ENCODE measurements at regions not wholly inside any gene's neighbourhood (a gene's known extent, or its start where the extent isn't known, plus 50 kb on each side); places are given as distances from the start of the nearest gene placed in this dataset.

DNA sequence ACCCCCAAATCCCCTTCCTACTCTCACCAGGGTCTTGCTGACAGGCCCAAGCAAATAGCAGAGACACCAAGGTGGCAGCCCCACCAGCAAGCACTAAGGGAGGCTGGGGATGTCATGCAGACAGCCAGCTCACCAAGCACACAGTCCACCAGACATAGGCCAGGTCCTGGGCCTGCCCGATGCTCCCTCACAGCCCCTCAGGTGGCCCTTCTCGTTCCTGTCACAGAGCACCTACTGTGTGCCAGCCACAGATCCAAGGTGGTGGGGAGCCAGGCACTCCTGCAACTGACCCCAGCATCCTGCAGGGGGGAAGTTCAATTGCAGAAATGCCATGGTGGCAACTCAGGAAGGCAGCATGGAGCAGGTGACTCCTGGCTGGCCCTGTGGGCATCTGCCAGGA is 60.5 kb upstream of the PNMA1 start:
- DNase-seq (ENCODE audit: low read depth, low spot score), result no peak
- H3K4me3 Mint-ChIP-seq, result no peak overlapping the region
- H3K27me3 Mint-ChIP-seq (ENCODE audit: low read depth), result no peaks in the 10 kb centered on the region
- H3K36me3 Mint-ChIP-seq (ENCODE audit: low read depth), result no peaks in the 10 kb centered on the region
- H3K9me3 Mint-ChIP-seq, result no peaks in the 10 kb centered on the region
- no peak overlapping the region for H3K27ac Mint-ChIP-seq (ENCODE audit: unreplicated experiment)
- peaks cover 31% of the 10 kb centered on the region for H3K4me1 Mint-ChIP-seq
- TF ChIP-seq CTCF (conservative IDR thresholded peaks at IDR 0.05), result no peak

- Mint-ChIP-seq H3K27me3 (ENCODE audit: low read depth) (no peaks in the 10 kb centered on the region), H3K36me3 (ENCODE audit: low read depth) (no peaks in the 10 kb centered on the region), H3K9me3 (no peaks in the 10 kb centered on the region), H3K4me1 (peaks cover 32% of the 10 kb centered on the region), H3K27ac (ENCODE audit: unreplicated experiment) (no peak overlapping the region), H3K4me3 (no peak overlapping the region)
- no peak for DNase-seq (ENCODE audit: low read depth, low spot score)
- TF ChIP-seq CTCF (conservative IDR thresholded peaks at IDR 0.05), result no peak
Observed at GRCh38 chr14:73774241-73774570, 60.0 kb upstream of the PNMA1 start.

- Mint-ChIP-seq H3K27ac (ENCODE audit: unreplicated experiment) (no peak overlapping the region), H3K27me3 (ENCODE audit: low read depth) (no peaks in the 10 kb centered on the region), H3K36me3 (ENCODE audit: low read depth) (no peaks in the 10 kb centered on the region), H3K4me3 (peak overlapping the region; percentile 23), H3K4me1 (peaks cover 35% of the 10 kb centered on the region), H3K9me3 (no peaks in the 10 kb centered on the region)
- DNase-seq (ENCODE audit: low read depth, low spot score), result no peak
- TF ChIP-seq CTCF (conservative IDR thresholded peaks at IDR 0.05), result no peak
Observed at GRCh38 chr14:73773441-73774240, 59.5 kb upstream of the PNMA1 start.

DNA sequence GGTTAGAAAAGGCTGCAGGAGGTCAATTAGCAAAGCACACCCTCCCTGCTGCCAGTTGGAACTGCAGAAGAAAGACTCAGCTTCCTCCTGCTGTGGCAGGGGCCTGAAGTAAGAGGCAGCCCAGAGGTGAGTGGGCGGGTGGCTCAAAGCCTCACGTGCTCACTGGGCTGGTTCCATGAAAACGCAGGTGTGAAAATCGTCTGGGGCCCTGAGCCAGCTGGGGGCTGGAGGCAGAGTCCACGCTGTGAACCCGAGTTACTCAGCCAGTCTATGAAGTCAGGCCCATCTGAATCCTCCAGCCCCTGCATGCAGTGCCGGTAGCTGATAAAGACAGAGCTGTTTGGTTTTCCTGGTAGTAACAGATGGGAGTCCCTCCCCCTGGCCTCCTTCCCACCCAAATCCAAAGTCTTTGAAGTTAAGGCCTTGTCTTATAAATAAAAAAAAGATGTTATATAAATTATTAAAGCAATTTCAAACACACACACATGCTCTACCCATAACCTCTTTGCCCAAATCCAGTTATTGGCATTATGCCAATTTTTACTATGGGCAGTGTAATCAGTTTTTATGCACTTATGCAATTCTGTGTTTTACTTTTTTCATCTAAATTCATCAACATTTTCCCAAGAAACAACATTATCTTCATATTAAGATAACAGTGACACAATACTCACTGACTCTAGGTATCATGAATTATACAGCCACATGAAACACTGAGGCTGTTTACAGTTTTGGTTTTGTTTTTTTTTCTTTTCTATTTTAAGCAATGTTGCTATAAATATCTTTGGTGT is 57.9 kb upstream of the PNMA1 start:
- Mint-ChIP-seq H3K27me3 (ENCODE audit: low read depth) (no peaks in the 10 kb centered on the region), H3K4me3 (no peak overlapping the region), H3K27ac (ENCODE audit: unreplicated experiment) (no peak overlapping the region), H3K4me1 (peaks cover 34% of the 10 kb centered on the region), H3K9me3 (no peaks in the 10 kb centered on the region), H3K36me3 (ENCODE audit: low read depth) (no peaks in the 10 kb centered on the region)
- DNase-seq (ENCODE audit: low read depth, low spot score), result no peak
- TF ChIP-seq CTCF (conservative IDR thresholded peaks at IDR 0.05), result no peak

GRCh38 chr14:73770977-73771847 is 57.0 kb upstream of the PNMA1 start:
- DNase-seq (ENCODE audit: low read depth, low spot score), result no peak
- no peaks in the 10 kb centered on the region for H3K9me3 Mint-ChIP-seq
- no peak overlapping the region for H3K4me3 Mint-ChIP-seq
- peaks cover 34% of the 10 kb centered on the region for H3K4me1 Mint-ChIP-seq
- H3K27me3 Mint-ChIP-seq (ENCODE audit: low read depth), result no peaks in the 10 kb centered on the region
- no peak overlapping the region for H3K27ac Mint-ChIP-seq (ENCODE audit: unreplicated experiment)
- no peak for TF ChIP-seq CTCF (conservative IDR thresholded peaks at IDR 0.05)
- H3K36me3 Mint-ChIP-seq (ENCODE audit: low read depth), result no peaks in the 10 kb centered on the region
